ENCODE measurements at regions not wholly inside any gene's neighbourhood (a gene's known extent, or its start where the extent isn't known, plus 50 kb on each side); places are given as distances from the start of the nearest gene placed in this dataset.

- H3K27ac ChIP-seq (ENCODE audit: low read depth, low read length): no peak overlapping the region
- H3K4me2 ChIP-seq (ENCODE audit: low read length): no peak overlapping the region
- H3K4me1 ChIP-seq (ENCODE audit: control insufficient read depth, low read length): no peaks in the 10 kb centered on the region
- no peaks in the 10 kb centered on the region for H3K27me3 ChIP-seq (ENCODE audit: control insufficient read depth, low read length)
- TF ChIP-seq CTCF (IDR thresholded peaks at IDR 0.05; ENCODE audit: low read depth, low read length, poor library complexity, severe bottlenecking) (no peak), EZH2phosphoT487 (IDR thresholded peaks at IDR 0.05; ENCODE audit: borderline replicate concordance, low read length) (no peak)
- no peaks in the 10 kb centered on the region for H3K79me2 ChIP-seq (ENCODE audit: control insufficient read depth, low read length)
- no peaks in the 10 kb centered on the region for H3K9me2 ChIP-seq (replicated peaks; ENCODE audit: control insufficient read depth, low read length)
- H3K36me3 ChIP-seq (ENCODE audit: control insufficient read depth, low read length): no peaks in the 10 kb centered on the region
- no peak overlapping the region for H3K4me3 ChIP-seq (ENCODE audit: low read length)
- H4K20me1 ChIP-seq (ENCODE audit: control insufficient read depth, insufficient read depth, low read depth, low read length): no peaks in the 10 kb centered on the region
- no peaks in the 10 kb centered on the region for H3K9me3 ChIP-seq (ENCODE audit: control insufficient read depth, insufficient read depth, low read length)
- no peaks in the 10 kb centered on the region for H3F3A ChIP-seq (ENCODE audit: control insufficient read depth, insufficient read depth)
These were observed 324.0 kb downstream of the STIM2 start for GRCh38 chr4:27184508-27185155.

GRCh38 chr4:27186710-27187109 is 326.1 kb downstream of the STIM2 start:
- Histone ChIP-seq H3K79me2 (ENCODE audit: control insufficient read depth, low read length) (no peaks in the 10 kb centered on the region), H3K4me3 (ENCODE audit: low read length) (no peak overlapping the region), H3K36me3 (ENCODE audit: control insufficient read depth, low read length) (no peaks in the 10 kb centered on the region), H3F3A (ENCODE audit: control insufficient read depth, insufficient read depth) (no peaks in the 10 kb centered on the region), H3K4me2 (ENCODE audit: low read length) (no peak overlapping the region), H3K4me1 (ENCODE audit: control insufficient read depth, low read length) (no peaks in the 10 kb centered on the region), H3K27ac (ENCODE audit: low read depth, low read length) (no peak overlapping the region), H3K9me3 (ENCODE audit: control insufficient read depth, insufficient read depth, low read length) (no peaks in the 10 kb centered on the region), H3K9me2 (replicated peaks; ENCODE audit: control insufficient read depth, low read length) (no peaks in the 10 kb centered on the region), H3K27me3 (ENCODE audit: control insufficient read depth, low read length) (no peaks in the 10 kb centered on the region), H4K20me1 (ENCODE audit: control insufficient read depth, insufficient read depth, low read depth, low read length) (no peaks in the 10 kb centered on the region)
- no peak for TF ChIP-seq CTCF (IDR thresholded peaks at IDR 0.05; ENCODE audit: low read depth, low read length, poor library complexity, severe bottlenecking)
- TF ChIP-seq EZH2phosphoT487 (IDR thresholded peaks at IDR 0.05; ENCODE audit: borderline replicate concordance, low read length): no peak

- Histone ChIP-seq H3K27ac (ENCODE audit: low read depth, low read length) (no peak overlapping the region), H3K27me3 (ENCODE audit: control insufficient read depth, low read length) (no peaks in the 10 kb centered on the region), H3K9me2 (replicated peaks; ENCODE audit: control insufficient read depth, low read length) (no peaks in the 10 kb centered on the region), H3K79me2 (ENCODE audit: control insufficient read depth, low read length) (no peaks in the 10 kb centered on the region), H3K4me3 (ENCODE audit: low read length) (no peak overlapping the region), H3K4me2 (ENCODE audit: low read length) (no peak overlapping the region), H3K36me3 (ENCODE audit: control insufficient read depth, low read length) (no peaks in the 10 kb centered on the region), H3K4me1 (ENCODE audit: control insufficient read depth, low read length) (no peaks in the 10 kb centered on the region), H4K20me1 (ENCODE audit: control insufficient read depth, insufficient read depth, low read depth, low read length) (no peaks in the 10 kb centered on the region), H3K9me3 (ENCODE audit: control insufficient read depth, insufficient read depth, low read length) (no peaks in the 10 kb centered on the region), H3F3A (ENCODE audit: control insufficient read depth, insufficient read depth) (no peaks in the 10 kb centered on the region)
- TF ChIP-seq EZH2phosphoT487 (IDR thresholded peaks at IDR 0.05; ENCODE audit: borderline replicate concordance, low read length) (no peak), CTCF (IDR thresholded peaks at IDR 0.05; ENCODE audit: low read depth, low read length, poor library complexity, severe bottlenecking) (no peak)
These were observed 327.1 kb downstream of the STIM2 start for GRCh38 chr4:27187786-27188185.

Data from DOHH2 (cell line).